Naive thymus-derived CD4-positive, alpha-beta T cell (primary cell): ENCODE measurements at regions not wholly inside any gene's neighbourhood (a gene's known extent, or its start where the extent isn't known, plus 50 kb on each side); places are given as distances from the start of the nearest gene placed in this dataset.

Experiments used
- ATAC-seq: fragments of 150-1000 bp; cut with Tn5 transposase; 2 replicates; pipeline ENCODE4 v1.10.0; 2021; ENCODE audit warnings: mild to moderate bottlenecking, moderate library complexity
- CTCF ChIA-PET: fragments of 350-600 bp; sonication (Branson Sonifier 250); formaldehyde crosslinking; loops from one replicate; lab custom pipeline; 2021; ENCODE audit warnings: antibody characterized with exemption; lab: Charles Lee
- POLR2A ChIA-PET: fragments of 350-600 bp; sonication (Branson Sonifier 250); formaldehyde crosslinking; loops from one replicate; lab custom pipeline; 2021; ENCODE audit warnings: antibody characterized with exemption, inconsistent platforms; lab: Charles Lee
- DNase-seq, 9 donors: peaks; one replicate each; pipeline versions ENCODE4 v3.0.0 to v3.0.0-alpha.2; 2020 to 2022; ENCODE audit warnings: mixed read lengths in 1 of 9
- H3K27ac ChIP-seq: one replicate; pipeline ENCODE4 v1.7.0; 2013; ENCODE audit warnings: mild to moderate bottlenecking, low read depth, low read length, moderate library complexity
- H3K27me3 ChIP-seq, 2 donors: one replicate each; pipeline ENCODE4 v1.7.0; 2013; ENCODE audit warnings: low read length in 2 of 2, mild to moderate bottlenecking in 2 of 2, moderate library complexity in 2 of 2; ENCODE audit not compliant: control insufficient read depth in 2 of 2, insufficient read depth in 2 of 2
- H3K36me3 ChIP-seq, 3 experiments: 1 replicate in 2 of 3; 2 replicates in 1 of 3; pipeline ENCODE4 v1.7.0; 2013; ENCODE audit warnings: low read length in 3 of 3, mild to moderate bottlenecking in 3 of 3, moderate library complexity in 1 of 3; ENCODE audit not compliant: insufficient read depth in 3 of 3, control insufficient read depth in 2 of 3
- H3K4me1 ChIP-seq, 2 donors: one replicate each; pipeline ENCODE4 v1.7.0; 2013; ENCODE audit warnings: low read length in 2 of 2, mild to moderate bottlenecking in 2 of 2, moderate library complexity in 1 of 2; ENCODE audit not compliant: control insufficient read depth in 2 of 2, insufficient read depth in 2 of 2
- H3K4me3 ChIP-seq: 2 replicates; pipeline ENCODE4 v1.7.0; 2013; ENCODE audit warnings: mild to moderate bottlenecking, low read length
- H3K9me3 ChIP-seq, 3 experiments: 1 replicate in 2 of 3; 2 replicates in 1 of 3; pipeline ENCODE4 v1.7.0; 2013; ENCODE audit warnings: low read length in 3 of 3; ENCODE audit not compliant: control insufficient read depth in 2 of 3
- H3K27ac Mint-ChIP-seq, 9 donors: one replicate each; pipeline ENCODE4 v1.8.0; 2020 to 2022; ENCODE audit warnings: mixed read lengths in 9 of 9, mild to moderate bottlenecking in 8 of 9, moderate library complexity in 5 of 9, inconsistent platforms in 2 of 9
- H3K27me3 Mint-ChIP-seq, 5 donors: one replicate each; pipeline ENCODE4 v1.8.0; 2021 to 2022; ENCODE audit warnings: mixed read lengths in 5 of 5, mild to moderate bottlenecking in 1 of 5
- H3K36me3 Mint-ChIP-seq, 5 donors: one replicate each; pipeline ENCODE4 v1.8.0; 2020 to 2022; ENCODE audit warnings: mixed read lengths in 5 of 5, mild to moderate bottlenecking in 3 of 5, inconsistent platforms in 1 of 5
- H3K4me1 Mint-ChIP-seq, 7 donors: one replicate each; pipeline ENCODE4 v1.8.0; 2020 to 2022; ENCODE audit warnings: mixed read lengths in 7 of 7, mild to moderate bottlenecking in 3 of 7, inconsistent platforms in 1 of 7
- H3K4me3 Mint-ChIP-seq, 10 donors: one replicate each; pipeline ENCODE4 v1.8.0; 2020 to 2022; ENCODE audit warnings: mild to moderate bottlenecking in 10 of 10, mixed read lengths in 10 of 10, moderate library complexity in 6 of 10, inconsistent platforms in 2 of 10
- H3K9me3 Mint-ChIP-seq, 11 donors: one replicate each; pipeline ENCODE4 v1.8.0; 2020 to 2022; ENCODE audit warnings: mixed read lengths in 11 of 11, mild to moderate bottlenecking in 4 of 11, inconsistent platforms in 1 of 11, moderate library complexity in 1 of 11
- intact Hi-C, 2 donors: fragments of 100-400 bp; cut with micrococcal nuclease; formaldehyde crosslinking; loops; one replicate each; pipeline ENCODE4 v1.15.1; 2023

DNA sequence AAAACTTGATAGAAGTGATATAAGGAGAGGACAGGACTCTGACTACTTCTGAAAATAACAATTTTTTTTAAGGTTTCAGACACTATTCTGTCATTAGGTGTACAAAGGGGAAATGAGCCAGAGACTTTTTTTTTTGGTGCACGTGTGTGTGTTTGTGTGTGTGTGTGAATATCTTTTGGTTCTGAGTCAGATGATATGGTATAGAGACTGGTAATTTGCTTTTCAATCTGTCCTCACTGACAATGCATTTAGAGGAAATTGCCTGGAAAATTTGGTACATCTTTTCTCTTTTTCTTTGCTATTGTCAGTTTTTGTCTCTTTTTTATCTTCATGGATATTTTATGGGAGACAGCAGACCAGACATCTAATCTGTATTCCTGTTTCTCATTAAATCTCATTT, 59.3 kb downstream of the DDIT4L start:
- H3K9me3 ChIP-seq: no peaks in the 10 kb centered on the region
- no peaks in the 10 kb centered on the region for H3K4me1 ChIP-seq
- H3K27me3 Mint-ChIP-seq: peaks cover 0 to 19% (median 5%) of the 10 kb centered on the region in 5 donors
- no peaks in the 10 kb centered on the region for H3K36me3 ChIP-seq
- H3K36me3 Mint-ChIP-seq: peaks cover 0 to 1% (median 0%) of the 10 kb centered on the region in 5 donors
- H3K27me3 ChIP-seq: no peaks in the 10 kb centered on the region
- H3K9me3 Mint-ChIP-seq: peaks cover 0 to 9% (median under 1%) of the 10 kb centered on the region in 11 donors
- H3K4me1 Mint-ChIP-seq: peaks cover 0 to 1% (median 0%) of the 10 kb centered on the region in 7 donors
- H3K4me3 Mint-ChIP-seq: no peak overlapping the region
- no peak overlapping the region for H3K27ac Mint-ChIP-seq
- CTCF ChIA-PET: no interaction called here
- H3K4me3 ChIP-seq: no peak overlapping the region
- intact Hi-C loops: no loop called here
- H3K27ac ChIP-seq: no peak overlapping the region
- POLR2A ChIA-PET: no interaction called here
- DNase-seq (no peak), ATAC-seq (no peak)

DNA sequence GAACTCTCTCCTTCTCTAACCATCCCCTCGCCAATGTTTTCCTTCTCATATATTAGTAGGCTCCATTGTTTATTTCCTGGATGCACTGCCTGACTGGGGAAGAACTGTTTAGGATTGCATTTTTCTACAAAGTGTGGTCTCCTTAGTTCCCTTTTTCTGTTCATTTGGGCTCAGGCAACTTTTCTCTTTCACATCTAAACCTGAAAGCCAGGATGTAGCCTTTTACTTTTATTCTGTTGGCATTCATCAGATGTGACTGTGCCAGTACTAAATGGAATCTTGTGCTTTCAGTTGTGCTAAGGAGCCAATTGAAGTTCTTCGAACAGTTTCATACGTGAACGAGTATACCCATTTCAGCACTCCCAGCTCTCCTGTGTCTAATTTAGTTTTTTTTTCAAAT, 59.8 kb downstream of the DDIT4L start:
- H3K27me3 Mint-ChIP-seq: peaks cover 0 to 19% (median 5%) of the 10 kb centered on the region in 5 donors
- Histone ChIP-seq H3K4me3 (no peak overlapping the region), H3K27ac (no peak overlapping the region), H3K9me3 (no peaks in the 10 kb centered on the region), H3K4me1 (no peaks in the 10 kb centered on the region), H3K27me3 (no peaks in the 10 kb centered on the region), H3K36me3 (no peaks in the 10 kb centered on the region)
- peaks cover 0 to 1% (median 0%) of the 10 kb centered on the region in 7 donors for H3K4me1 Mint-ChIP-seq
- H3K4me3 Mint-ChIP-seq: no peak overlapping the region
- ChIA-PET CTCF (no interaction called here), POLR2A (no interaction called here)
- no peak overlapping the region for H3K27ac Mint-ChIP-seq
- H3K9me3 Mint-ChIP-seq: peaks cover 0 to 13% (median 3%) of the 10 kb centered on the region in 11 donors
- ATAC-seq: no peak
- intact Hi-C loops: no loop called here
- no peak for DNase-seq
- H3K36me3 Mint-ChIP-seq: peaks cover 0 to 2% (median 0%) of the 10 kb centered on the region in 5 donors

DNA sequence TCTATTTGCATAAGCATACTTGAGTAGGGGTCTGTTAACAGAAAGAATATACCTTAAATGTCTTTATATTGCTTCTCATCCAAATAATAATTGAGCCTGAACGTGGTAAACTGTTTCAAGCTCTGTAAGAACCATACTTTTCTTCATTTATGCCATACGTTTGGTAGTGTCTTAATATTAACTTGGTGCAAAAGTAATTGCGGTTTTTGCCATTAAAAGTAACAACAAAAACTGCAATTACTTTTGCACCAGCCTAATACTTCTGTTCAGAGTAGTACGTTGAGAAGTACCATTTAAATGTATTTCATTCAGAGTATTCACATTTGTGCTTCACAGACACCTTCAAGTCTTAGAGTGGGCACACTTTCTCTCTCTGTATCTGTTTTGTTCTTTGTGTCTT, 60.5 kb downstream of the DDIT4L start:
- peaks cover 0 to 4% (median 0%) of the 10 kb centered on the region in 5 donors for H3K36me3 Mint-ChIP-seq
- Histone ChIP-seq H3K9me3 (no peaks in the 10 kb centered on the region), H3K27me3 (no peaks in the 10 kb centered on the region), H3K27ac (no peak overlapping the region), H3K4me3 (no peak overlapping the region), H3K4me1 (no peaks in the 10 kb centered on the region), H3K36me3 (no peaks in the 10 kb centered on the region)
- DNase-seq (no peak), ATAC-seq (no peak)
- peaks cover 0 to 20% (median 5%) of the 10 kb centered on the region in 5 donors for H3K27me3 Mint-ChIP-seq
- H3K4me1 Mint-ChIP-seq: peaks cover 0 to 1% (median 0%) of the 10 kb centered on the region in 7 donors
- CTCF ChIA-PET: no interaction called here
- peaks cover 3 to 20% (median 9%) of the 10 kb centered on the region in 11 donors for H3K9me3 Mint-ChIP-seq
- no peak overlapping the region for H3K27ac Mint-ChIP-seq
- POLR2A ChIA-PET: no interaction called here
- intact Hi-C loops: no loop called here
- no peak overlapping the region for H3K4me3 Mint-ChIP-seq

DNA sequence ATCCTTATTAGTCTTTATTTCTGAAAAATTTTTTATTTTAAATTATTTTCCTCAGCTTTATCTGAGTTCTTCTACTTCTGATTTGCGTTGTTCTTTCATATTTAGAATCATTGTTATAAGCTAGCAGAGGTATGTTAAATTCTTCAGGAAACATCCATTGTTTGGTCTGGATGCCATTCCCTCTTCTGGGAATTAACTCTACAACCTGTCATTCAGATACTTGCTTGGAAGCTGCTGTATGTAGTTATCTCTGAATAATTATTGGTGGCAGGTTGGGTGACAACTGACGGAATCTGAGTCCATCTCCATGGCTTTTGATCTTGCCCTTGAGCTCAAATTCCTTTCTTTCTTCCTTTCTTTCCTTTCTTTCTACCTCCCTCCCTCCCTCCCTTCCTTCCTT, 61.9 kb downstream of the DDIT4L start:
- H3K9me3 ChIP-seq: no peaks in the 10 kb centered on the region
- DNase-seq (no peak), ATAC-seq (no peak)
- ChIA-PET CTCF (no interaction called here), POLR2A (no interaction called here)
- no peaks in the 10 kb centered on the region for H3K27me3 ChIP-seq
- H3K4me1 Mint-ChIP-seq: peaks cover 0 to 1% (median 0%) of the 10 kb centered on the region in 7 donors
- H3K36me3 ChIP-seq: no peaks in the 10 kb centered on the region
- H3K36me3 Mint-ChIP-seq: peaks cover 0 to 4% (median 0%) of the 10 kb centered on the region in 5 donors
- no peak overlapping the region for H3K4me3 ChIP-seq
- peaks cover 3 to 29% (median 12%) of the 10 kb centered on the region in 11 donors for H3K9me3 Mint-ChIP-seq
- H3K4me3 Mint-ChIP-seq: no peak overlapping the region
- H3K27ac ChIP-seq: no peak overlapping the region
- intact Hi-C loops: no loop called here
- peaks cover 0 to 24% (median 6%) of the 10 kb centered on the region in 5 donors for H3K27me3 Mint-ChIP-seq
- no peaks in the 10 kb centered on the region for H3K4me1 ChIP-seq
- no peak overlapping the region for H3K27ac Mint-ChIP-seq

DNA sequence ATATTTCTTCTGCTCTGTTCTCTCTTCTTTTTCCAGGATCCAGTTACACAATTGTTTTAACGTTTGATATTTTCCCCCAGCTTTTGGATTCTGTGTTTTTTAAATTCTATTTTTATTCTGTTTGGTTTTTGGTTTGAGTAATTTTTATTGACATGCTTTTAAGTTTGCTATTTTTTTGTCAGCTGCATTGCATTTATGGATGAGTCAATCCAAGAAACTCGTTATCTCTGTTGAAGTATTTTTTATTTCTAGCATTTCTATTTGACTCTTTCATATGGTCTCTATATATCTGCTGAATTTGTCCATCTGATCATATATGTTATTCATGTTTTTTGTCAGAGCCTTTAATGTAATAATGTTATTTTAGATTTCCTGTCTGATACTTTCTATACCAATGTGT, 65.6 kb downstream of the DDIT4L start:
- ATAC-seq: no peak
- H3K9me3 Mint-ChIP-seq: peaks cover 3 to 30% (median 12%) of the 10 kb centered on the region in 11 donors
- intact Hi-C loops: no loop called here
- Histone ChIP-seq H3K4me1 (no peaks in the 10 kb centered on the region), H3K36me3 (no peaks in the 10 kb centered on the region), H3K4me3 (no peak overlapping the region), H3K27ac (no peak overlapping the region), H3K27me3 (no peaks in the 10 kb centered on the region), H3K9me3 (no peaks in the 10 kb centered on the region)
- POLR2A ChIA-PET: no interaction called here
- peaks cover 4 to 27% (median 5%) of the 10 kb centered on the region in 5 donors for H3K27me3 Mint-ChIP-seq
- DNase-seq: no peak
- H3K36me3 Mint-ChIP-seq: peaks cover 0 to 4% (median 0%) of the 10 kb centered on the region in 5 donors
- CTCF ChIA-PET: no interaction called here
- no peaks in the 10 kb centered on the region for H3K4me1 Mint-ChIP-seq
- no peak overlapping the region for H3K27ac Mint-ChIP-seq
- H3K4me3 Mint-ChIP-seq: no peak overlapping the region

DNA sequence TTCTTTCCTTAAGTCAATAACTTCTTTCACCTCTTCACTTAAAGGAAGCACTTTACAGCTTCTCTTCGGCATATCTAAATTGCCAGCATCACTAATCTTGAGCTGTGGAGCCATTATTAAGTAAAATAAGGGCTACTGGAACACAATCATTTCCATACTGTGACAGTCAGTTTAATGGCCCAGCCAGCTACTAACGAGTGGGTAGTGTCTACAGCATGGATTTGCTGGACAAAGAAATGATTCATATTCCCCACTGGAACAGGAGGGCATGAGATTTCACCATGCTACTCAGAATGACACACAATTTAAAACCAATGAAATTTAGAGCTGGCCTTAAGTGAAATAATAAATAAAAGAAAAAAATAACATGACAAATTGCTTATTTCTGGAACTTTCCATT, 72.1 kb downstream of the DDIT4L start:
- Histone ChIP-seq H3K27ac (no peak overlapping the region), H3K4me3 (no peak overlapping the region), H3K36me3 (no peaks in the 10 kb centered on the region), H3K4me1 (no peaks in the 10 kb centered on the region), H3K27me3 (no peaks in the 10 kb centered on the region), H3K9me3 (no peaks in the 10 kb centered on the region)
- Mint-ChIP-seq H3K4me3 (no peak overlapping the region), H3K36me3 (no peaks in the 10 kb centered on the region), H3K9me3 (peaks cover 0 to 5% (median 0%) of the 10 kb centered on the region in 11 donors), H3K27me3 (peaks cover 0 to 10% (median 5%) of the 10 kb centered on the region in 5 donors), H3K4me1 (peaks cover 0 to 2% (median 0%) of the 10 kb centered on the region in 7 donors), H3K27ac (no peak overlapping the region)
- intact Hi-C loops: no loop called here
- no peak for DNase-seq
- POLR2A ChIA-PET: no interaction called here
- no peak for ATAC-seq
- CTCF ChIA-PET: no interaction called here

DNA sequence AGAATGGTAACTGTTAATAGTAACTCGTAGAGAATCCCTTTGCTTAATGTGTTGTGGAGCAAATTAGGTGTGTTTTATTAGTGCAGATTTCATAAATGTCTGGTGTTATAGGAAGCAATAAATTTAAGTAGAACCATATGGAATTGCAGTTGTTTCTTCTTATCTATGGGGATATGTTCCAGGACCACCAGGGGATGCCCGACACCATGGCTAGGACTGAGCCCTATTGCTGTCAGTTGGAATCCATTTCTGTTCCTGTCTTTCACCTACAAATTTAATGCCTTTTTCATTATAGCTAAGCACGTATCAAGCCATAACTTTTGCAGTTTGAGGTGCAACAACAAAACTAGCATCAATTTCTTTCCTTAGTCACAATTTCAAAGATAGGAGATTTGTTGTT, 72.5 kb downstream of the DDIT4L start:
- no peaks in the 10 kb centered on the region for H3K36me3 ChIP-seq
- Mint-ChIP-seq H3K36me3 (no peaks in the 10 kb centered on the region), H3K4me1 (peaks cover 0 to 4% (median 0%) of the 10 kb centered on the region in 7 donors), H3K27ac (no peak overlapping the region), H3K9me3 (peaks cover 0 to 5% (median 0%) of the 10 kb centered on the region in 11 donors), H3K4me3 (no peak overlapping the region), H3K27me3 (peaks cover 0 to 10% (median 5%) of the 10 kb centered on the region in 5 donors)
- H3K9me3 ChIP-seq: no peaks in the 10 kb centered on the region
- ChIA-PET POLR2A (no interaction called here), CTCF (no interaction called here)
- H3K4me3 ChIP-seq: no peak overlapping the region
- H3K4me1 ChIP-seq: no peaks in the 10 kb centered on the region
- ATAC-seq (no peak), DNase-seq (no peak)
- H3K27me3 ChIP-seq: no peaks in the 10 kb centered on the region
- no peak overlapping the region for H3K27ac ChIP-seq
- intact Hi-C loops: no loop called here
